GM19240 (cell line): ENCODE measurements at regions not wholly inside any gene's neighbourhood (a gene's known extent, or its start where the extent isn't known, plus 50 kb on each side); places are given as distances from the start of the nearest gene placed in this dataset.
"Not testable (repeated sequence)": the region's sequence is repeated elsewhere in the genome, so short reads cannot be mapped to it uniquely, and the experiment has no call there.

ENCODE experiments used
- DNase-seq: peaks from one replicate; pipeline ENCODE4 v3.0.0; 2011; ENCODE audit warnings: low spot score; ENCODE audit not compliant: insufficient read length

GRCh38 chr13:64617231-64617630, 2612.9 kb downstream of the PCDH9 start:
- DNase-seq = no peak

DNA sequence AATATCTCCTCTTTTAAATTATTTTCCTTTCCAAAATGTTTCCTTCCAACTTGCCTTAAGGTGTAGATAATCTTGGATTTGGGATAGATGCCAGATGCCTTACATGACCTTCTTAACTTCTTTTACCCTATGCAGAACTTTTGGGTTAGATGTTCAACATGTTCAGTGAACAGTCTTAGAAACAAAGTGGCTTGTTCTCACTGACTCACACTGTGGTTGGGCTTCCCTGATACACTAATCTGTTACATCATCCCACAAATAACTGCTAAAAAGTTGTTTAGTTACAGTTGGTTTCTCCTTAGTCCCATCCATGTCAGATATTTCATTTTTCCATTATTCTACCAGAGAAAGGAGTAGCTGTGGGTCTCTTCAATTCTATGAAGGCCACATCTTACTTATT, 2638.2 kb downstream of the PCDH9 start:
- DNase-seq = no peak

DNA sequence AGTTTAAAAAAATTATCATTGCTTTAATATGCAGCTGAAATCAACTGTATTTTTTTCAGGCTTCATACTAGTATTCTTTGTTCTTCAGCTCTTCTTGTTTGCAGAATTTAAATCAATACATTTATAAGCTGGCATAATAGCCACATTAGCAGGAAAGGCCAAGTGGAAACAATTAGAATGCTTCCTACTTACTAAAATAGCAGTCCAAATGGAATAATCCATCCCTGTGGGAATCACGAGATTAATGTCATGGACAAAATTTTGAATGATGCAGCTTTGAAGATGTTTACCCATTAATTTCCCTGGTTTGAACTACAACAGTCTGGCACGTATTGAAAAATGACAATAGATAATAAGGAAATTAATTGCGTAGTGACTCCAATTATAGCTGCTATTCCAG, 2650.8 kb downstream of the PCDH9 start:
- no peak for DNase-seq

GRCh38 chr13:64568748-64569147, 2661.4 kb downstream of the PCDH9 start:
- no peak for DNase-seq

GRCh38 chr13:64558031-64558430, 2672.1 kb downstream of the PCDH9 start:
- DNase-seq = not testable (repeated sequence)

- no peak for DNase-seq
Measured at GRCh38 chr13:64556376-64556775, 2673.8 kb downstream of the PCDH9 start.

- no peak for DNase-seq
Measured at GRCh38 chr13:64553411-64554129, 2676.6 kb downstream of the PCDH9 start.

GRCh38 chr13:64551755-64552154, 2678.4 kb downstream of the PCDH9 start:
- DNase-seq = no peak

DNA sequence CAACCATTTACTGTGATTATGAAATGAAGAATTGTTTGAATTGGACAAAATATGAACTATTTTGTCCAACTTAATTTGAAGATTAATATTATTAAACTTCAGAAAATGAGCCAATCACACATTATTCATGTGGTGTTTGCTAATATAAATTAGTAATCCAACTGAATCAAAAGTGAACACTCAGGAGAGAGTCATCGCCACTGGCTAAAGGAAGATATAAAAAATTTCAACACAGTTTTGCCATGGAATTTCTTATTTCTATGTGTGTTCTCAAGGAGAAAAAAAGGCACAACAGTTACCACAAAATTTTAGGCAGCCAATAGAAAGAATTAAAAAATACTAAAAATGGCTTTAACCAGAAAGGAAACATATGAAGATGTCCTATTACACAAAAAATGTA, 2683.8 kb downstream of the PCDH9 start:
- DNase-seq = no peak

DNA sequence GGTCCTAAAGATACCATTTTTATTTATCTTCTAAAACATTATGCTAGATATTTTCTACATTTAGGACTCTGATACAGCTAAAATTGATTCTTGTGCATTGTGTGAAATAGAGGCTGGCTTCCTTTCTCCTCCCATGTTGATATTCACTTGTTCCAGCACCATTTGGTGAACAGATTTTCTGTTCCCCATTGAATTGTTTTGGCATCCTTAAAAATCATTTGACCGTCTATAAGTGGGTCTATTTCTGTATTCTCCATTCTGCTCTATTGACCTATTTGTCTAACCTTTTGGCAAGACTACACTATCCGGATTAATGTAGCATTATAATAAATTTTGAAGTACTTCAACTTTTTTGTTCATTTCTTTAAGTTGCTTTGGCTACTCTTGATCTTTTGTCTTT, 2689.2 kb downstream of the PCDH9 start:
- no peak for DNase-seq

DNA sequence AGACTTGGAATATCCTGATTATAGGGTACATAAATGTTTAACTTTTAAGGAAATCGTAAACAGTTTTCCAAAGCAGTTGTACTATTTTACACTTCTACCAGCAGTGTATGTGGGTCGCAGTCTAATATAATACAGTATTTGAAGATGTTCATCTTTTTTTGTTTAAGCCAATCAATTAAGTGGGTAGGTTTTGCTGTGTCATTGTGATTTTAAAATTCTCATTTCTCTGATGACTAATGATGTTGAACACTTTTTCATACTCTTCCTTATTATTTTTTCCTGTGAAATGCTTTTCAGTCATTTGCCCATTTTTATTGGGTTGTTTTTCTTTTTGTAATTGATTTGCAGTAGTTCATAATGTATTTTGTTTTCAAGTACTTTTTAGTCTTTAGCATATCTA, 2689.7 kb downstream of the PCDH9 start:
- DNase-seq = no peak

DNA sequence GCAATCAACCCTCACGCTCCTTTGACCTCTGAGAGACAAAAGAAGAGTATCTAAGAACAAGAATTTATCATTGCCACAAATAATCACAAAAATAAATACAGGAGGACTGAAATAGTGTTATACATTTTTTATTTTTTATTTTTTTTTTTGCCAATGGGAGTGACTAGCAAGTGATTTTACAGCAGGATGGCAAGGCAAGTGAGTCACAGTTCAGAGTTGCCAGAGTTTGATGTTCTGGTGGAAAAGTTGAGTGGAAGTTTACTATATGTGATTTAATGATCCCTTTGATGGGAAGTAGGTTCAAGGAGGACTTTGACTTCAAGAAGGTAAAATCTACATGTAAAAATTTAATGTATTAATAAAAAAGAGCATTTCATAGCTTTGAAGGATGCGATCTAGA, 2691.4 kb downstream of the PCDH9 start:
- DNase-seq = no peak

DNA sequence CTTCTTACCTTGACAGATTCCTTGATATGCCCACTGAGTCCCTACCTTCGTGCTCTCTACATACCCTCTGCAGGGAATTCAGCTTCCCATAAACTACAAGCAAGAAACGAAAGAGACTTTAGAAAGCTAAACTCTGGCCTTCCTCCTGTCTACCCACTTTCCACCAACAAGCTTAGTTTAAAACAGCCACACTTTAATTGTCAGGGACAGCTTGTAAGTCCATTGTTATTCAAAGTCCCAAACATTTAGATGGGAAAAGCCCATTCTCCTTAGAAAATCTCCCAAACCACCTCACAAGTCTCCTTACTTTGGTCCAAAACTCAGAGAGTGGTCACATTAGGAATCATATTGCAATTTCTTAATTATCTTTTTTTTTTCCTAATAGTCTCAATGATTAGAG, 2695.8 kb downstream of the PCDH9 start:
- DNase-seq = no peak

DNA sequence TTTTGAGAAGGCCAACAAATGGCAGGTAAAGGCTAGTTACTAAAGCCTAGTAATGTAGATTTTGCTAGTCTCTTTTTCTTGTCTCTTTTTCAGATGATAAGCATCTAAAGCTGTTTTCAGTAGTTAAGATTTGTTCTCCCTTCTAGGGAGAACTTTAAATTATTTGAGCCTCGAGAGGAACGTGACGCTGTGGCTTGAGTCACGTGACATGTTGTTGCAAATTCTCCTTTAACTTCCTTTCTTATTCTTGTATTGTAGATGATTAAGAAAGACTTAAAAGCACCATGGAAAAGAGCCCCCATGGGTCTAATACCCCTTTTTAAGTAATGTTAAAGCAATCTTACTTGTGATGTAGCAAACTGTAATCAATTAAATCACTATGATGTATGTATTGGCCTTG, 2698.7 kb downstream of the PCDH9 start:
- no peak for DNase-seq

- DNase-seq = no peak
Measured at GRCh38 chr13:64529874-64530485, 2700.2 kb downstream of the PCDH9 start.

- DNase-seq = no peak
Measured at GRCh38 chr13:64528838-64529237, 2701.3 kb downstream of the PCDH9 start.

- DNase-seq = no peak
Measured at GRCh38 chr13:64527561-64527960, 2702.6 kb downstream of the PCDH9 start.

DNA sequence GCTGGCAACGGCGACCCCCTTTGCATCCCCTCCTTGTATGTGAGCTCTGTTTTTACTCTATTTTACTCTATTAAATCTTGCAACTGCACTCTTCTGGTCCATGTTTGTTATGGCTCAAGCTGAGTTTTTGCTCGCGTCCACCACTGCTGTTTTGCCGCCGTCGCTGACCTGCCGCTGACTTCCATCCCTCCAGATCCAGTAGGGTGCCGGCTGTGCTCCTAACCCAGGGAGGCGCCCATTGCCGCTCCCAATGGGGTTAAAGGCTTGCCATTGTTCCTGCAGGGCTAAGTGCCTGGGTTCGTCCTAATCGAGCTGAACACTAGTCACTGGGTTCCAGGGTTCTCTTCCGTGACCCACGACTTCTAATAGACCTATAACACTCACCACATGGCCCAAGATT, 2704.4 kb downstream of the PCDH9 start:
- DNase-seq = no peak

DNA sequence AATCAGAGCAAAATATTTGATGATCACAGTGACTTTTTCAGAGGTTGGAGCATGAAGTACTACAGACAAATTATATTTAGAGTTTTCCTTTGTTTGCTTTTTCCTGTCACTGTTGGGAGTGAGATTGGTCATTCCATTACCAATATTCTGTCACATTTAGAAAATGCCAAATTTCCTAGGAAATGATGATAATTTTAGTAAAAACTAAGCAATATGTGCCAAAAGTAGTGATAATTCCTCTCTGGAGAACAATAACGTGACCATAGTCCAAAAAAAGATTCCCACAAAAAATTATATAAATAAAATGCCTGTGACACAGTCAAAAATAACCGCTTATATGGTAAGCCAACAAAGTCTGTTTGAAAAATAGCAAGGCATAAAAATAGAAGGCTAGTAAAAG, 2719.4 kb downstream of the PCDH9 start:
- no peak for DNase-seq

GRCh38 chr13:64506246-64506645, 2723.9 kb downstream of the PCDH9 start:
- no peak for DNase-seq

DNA sequence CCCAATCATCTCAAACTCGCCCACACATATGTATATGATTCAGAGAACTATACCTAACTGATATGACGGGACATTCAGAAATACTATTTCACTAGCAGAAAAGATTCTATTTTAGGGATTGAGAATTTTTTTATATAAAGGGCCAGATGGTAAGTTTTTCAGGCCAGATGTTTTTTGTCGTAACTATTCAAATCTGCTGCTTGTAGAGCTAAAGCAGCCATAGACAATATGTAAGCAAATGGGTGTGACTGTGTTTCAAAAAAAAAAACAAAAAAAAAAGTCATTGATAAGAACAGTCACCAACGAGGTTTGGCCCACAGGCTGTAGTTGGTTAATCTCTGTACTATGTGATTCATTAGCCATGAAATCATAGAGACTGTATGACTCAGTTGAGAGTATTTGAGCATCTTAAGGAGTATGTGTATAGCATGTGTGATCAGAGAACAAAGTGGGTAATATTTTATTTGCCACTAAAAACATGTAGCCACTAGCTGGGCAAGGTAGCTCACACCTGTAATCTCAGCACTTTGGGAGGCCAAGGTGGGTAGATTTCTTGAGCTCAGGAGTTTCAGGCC, 2724.7 kb downstream of the PCDH9 start:
- DNase-seq = no peak

GRCh38 chr13:64488731-64489130, 2741.4 kb downstream of the PCDH9 start:
- DNase-seq = no peak

GRCh38 chr13:64482373-64482772, 2747.8 kb downstream of the PCDH9 start:
- DNase-seq = no peak
